ENCODE measurements at regions not wholly inside any gene's neighbourhood (a gene's known extent, or its start where the extent isn't known, plus 50 kb on each side); places are given as distances from the start of the nearest gene placed in this dataset.
"Not testable (repeated sequence)": the region's sequence is repeated elsewhere in the genome, so short reads cannot be mapped to it uniquely, and the experiment has no call there.

- DNase-seq (ENCODE audit: low read depth): no peak
Observed at GRCh38 chr11:126149759-126150625, 61.5 kb downstream of the RPUSD4 start.

GRCh38 chr11:126148317-126148716, 63.1 kb downstream of the RPUSD4 start:
- no peak for DNase-seq (ENCODE audit: low read depth)

GRCh38 chr11:126147208-126148111, 64.0 kb downstream of the RPUSD4 start:
- DNase-seq (ENCODE audit: low read depth): no peak

- no peak for DNase-seq (ENCODE audit: low read depth)
Observed at GRCh38 chr11:126146454-126147192, 64.8 kb downstream of the RPUSD4 start.

GRCh38 chr11:126145954-126146353, 65.5 kb downstream of the RPUSD4 start:
- DNase-seq (ENCODE audit: low read depth): no peak

GRCh38 chr11:126143491-126143890, 68.0 kb downstream of the RPUSD4 start:
- DNase-seq (ENCODE audit: low read depth): not testable (repeated sequence)

- peak; percentile 43 for DNase-seq (ENCODE audit: low read depth)
Observed at GRCh38 chr11:126140926-126141280, 70.5 kb downstream of the RPUSD4 start.

GRCh38 chr11:126140201-126140925, 71.1 kb downstream of the RPUSD4 start:
- DNase-seq (ENCODE audit: low read depth): no peak

GRCh38 chr11:126139111-126140091, 72.0 kb downstream of the RPUSD4 start:
- no peak for DNase-seq (ENCODE audit: low read depth)

GRCh38 chr11:126138636-126139035, 72.8 kb downstream of the RPUSD4 start:
- no peak for DNase-seq (ENCODE audit: low read depth)

GRCh38 chr11:126137136-126137535, 74.3 kb downstream of the RPUSD4 start:
- no peak for DNase-seq (ENCODE audit: low read depth)

GRCh38 chr11:126136507-126136906, 73.8 kb upstream of the CDON start:
- DNase-seq (ENCODE audit: low read depth): peak; percentile 72

- no peak for DNase-seq (ENCODE audit: low read depth)
Observed at GRCh38 chr11:126135235-126136176, 72.8 kb upstream of the CDON start.

GRCh38 chr11:126134461-126135155, 71.9 kb upstream of the CDON start:
- no peak for DNase-seq (ENCODE audit: low read depth)

- DNase-seq (ENCODE audit: low read depth): no peak
Observed at GRCh38 chr11:126133901-126134300, 71.2 kb upstream of the CDON start.

GRCh38 chr11:126132319-126132718, 69.7 kb upstream of the CDON start:
- peak; percentile 36 for DNase-seq (ENCODE audit: low read depth)

GRCh38 chr11:126130781-126131180, 68.1 kb upstream of the CDON start:
- not testable (repeated sequence) for DNase-seq (ENCODE audit: low read depth)

All from iris pigment epithelial cell (primary cell).